Stimulated activated CD8-positive, alpha-beta memory T cell treated with anti-CD3 and anti-CD28 coated beads, Interleukin-15, amount 100 ng/mL, for 48 hours (primary cell): ENCODE measurements at regions not wholly inside any gene's neighbourhood (a gene's known extent, or its start where the extent isn't known, plus 50 kb on each side); places are given as distances from the start of the nearest gene placed in this dataset.

Source experiments
- DNase-seq, 2 donors: peaks; one replicate each; pipeline ENCODE4 v3.0.0-alpha.2; 2020; ENCODE audit warnings: low read depth in 2 of 2

DNA sequence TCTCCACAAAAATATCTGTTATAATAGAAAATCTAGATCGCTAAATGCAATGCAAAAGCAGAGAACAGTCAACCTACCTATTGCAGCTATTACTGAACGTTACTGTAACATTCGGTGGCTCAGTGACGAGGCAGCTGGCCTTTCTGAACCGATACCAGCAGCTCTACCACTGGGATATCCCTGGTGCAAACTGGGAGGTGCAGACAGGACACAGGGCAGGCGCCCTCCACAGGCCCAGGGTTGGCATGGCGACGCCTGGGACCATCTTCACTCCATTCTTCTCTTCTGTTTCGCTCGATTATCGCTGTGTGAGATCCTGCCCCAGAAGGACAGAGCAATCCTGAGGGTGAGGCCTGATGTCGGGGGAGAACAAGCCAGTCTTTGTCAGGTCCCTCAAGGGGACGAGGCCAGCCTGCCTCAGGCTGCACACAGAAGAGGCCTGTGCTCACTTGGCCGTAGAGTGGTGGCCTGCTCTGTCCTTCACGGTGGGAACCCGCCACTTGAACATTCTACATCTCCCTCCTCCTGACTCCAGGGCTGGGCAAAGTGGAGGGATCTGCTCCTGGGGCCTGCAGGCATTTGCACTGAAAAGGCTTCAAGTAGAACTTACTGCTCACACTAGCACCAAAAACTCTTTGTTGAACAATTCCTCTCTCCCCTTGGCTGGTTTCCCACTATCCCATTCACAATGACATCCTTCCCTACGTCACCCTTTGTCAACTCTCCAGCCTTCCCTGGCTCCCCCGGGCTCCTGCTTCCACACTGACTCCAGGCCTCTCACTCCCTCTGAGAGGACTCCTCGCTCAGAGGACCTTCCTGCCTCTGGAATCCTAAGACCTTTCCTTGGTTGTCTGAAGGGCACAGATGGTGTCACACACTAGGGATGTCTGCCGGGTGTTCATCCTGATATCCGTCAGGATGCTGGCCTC is 49.7 kb downstream of the CYRIA start:
- no peak for DNase-seq

DNA sequence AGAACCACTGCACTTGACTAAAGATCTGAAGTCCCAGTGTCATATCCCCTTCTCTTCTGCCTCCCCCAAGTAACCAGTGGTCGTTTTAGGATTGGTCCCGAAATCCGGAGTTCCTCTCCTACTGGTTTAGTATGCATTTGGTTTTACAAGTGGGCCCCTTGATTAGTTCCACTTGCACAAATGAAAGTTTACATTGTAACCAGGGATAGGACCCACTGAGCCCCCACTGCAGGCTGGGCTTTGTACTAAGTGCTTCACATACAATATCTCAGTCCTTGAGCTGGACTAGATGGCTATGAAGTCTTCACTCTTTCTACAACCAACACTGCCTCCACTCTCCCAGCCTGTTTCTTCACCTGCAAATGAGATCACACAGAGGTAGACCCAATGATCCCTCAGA is 50.4 kb downstream of the CYRIA start:
- DNase-seq: no peak

DNA sequence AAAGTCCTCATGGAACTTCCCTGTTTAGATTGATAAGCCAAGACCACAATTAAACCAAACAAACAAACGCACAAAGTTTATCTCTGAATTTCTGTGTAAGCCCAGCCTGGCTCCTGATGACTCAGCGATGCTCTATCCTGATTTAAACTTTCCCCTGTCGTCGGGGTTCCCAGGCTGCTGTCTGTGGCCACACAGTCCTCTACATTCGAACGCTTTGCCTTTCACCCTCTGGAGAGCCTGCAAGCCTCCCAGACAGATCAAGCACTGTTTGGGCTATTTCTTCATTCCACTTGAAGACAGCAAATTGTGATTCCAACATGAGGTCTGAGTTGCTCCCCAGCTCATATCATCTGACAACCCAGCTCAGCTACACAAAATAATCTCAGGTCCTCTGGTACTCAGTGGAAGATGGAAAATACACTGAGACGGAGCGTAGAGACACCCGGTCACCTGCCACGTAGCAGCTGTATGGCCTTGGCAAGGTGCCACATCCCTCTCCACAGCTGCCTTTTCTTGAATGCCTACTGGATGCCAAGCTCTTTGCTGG is 51.2 kb downstream of the CYRIA start:
- DNase-seq: no peak

DNA sequence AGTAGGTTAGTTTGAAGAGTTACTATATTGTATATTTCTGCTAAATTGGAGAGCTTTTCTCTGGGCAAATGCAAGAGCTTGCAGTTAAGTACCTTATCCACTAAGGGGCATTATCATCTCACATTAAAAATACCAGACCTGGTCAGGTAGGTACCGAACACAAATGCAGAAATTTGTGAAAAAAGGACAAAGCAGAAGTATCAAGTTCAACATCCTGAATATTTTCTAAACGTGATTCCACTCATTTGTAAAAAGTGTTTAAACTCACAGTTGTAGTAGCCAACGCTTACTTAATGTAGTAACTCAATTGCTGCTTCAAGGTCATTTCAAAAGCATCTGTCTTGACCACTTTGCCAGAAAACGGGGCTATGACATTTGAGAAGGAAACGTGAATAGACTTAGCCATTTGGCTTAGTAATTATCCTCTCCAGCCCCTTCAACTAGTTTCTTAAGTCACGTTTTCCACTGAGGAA is 52.1 kb downstream of the CYRIA start:
- no peak for DNase-seq

DNA sequence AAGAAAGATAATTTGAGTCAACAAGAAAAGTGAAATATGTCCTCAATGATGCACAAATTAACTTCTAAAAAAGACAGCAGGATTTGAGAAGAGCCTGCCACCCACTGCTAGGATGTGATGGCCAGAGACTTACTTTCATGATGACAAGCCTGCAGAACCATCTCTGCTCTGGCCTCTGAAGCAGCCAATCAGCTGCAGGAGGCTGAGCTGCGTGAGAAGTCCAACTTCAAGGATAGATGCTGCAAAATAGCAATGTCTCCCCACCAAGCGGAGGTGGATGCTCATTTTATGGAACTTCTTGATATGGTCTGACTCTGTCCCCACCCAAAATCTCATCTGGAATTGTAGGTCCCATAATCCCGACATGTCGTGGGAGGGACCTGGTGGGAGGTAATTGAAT is 53.1 kb downstream of the CYRIA start:
- no peak for DNase-seq

DNA sequence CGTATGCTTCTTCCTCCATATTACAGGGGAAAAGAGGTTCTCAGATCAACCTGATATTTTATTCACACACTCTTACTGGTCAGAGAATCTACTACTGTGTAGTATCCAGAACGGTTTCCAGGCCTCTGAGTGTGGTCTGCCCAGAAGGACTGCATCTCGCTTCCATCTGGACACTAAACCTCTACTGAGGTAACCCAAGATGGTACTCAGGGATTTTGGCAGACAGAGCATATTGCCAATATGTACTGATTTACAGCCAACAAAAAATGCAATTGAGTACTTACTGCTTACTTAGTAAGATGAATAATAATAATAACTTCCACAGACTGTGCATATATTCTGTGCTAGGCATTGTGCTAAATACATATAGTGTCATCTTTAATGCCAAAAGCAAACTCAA is 55.8 kb downstream of the CYRIA start:
- no peak for DNase-seq

DNA sequence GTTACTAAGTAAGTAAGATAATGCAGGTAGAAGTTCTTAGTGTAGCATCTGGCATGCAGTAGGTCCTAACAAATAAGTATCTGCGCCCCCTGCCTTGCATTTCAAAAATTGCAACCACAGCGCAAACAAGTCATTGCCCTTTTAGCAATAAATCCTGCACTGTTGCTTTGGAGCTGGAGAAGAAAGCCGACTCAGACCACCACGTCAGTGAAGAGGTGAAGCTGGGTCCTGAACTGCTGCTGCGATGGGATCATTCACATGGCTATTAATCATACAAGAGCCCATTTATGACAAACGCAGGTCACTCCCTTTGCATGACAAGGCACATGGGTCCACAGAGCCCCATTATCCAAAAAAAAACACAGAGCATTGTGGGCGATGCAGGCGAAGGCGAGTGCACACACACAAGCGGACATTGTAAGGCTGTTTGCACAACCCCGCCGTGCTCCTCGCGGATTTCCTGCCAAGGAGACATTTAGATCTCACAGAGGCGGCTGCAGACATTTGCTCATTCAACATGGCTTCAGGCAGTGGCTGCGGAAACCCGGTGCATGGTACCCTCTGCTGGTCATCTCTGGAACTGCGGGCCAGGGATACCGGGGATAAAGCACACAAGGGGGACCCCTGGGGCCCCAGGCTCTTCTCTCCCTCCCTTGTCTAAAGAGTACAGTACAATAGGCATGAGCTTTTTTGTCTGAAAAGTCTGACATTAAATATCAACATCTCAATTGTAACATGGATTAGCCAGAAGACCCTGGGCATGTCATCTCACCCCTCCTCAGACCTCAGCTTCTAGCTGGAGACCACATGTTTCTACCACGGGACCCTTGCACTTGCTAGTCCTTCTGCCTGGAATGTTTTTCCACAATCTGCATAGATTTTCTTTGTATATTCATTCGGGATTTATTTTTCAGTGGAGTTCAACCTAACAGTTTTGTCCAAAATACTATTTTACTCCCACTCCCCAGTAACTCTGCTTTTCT is 56.7 kb downstream of the CYRIA start:
- peak; percentile 71 to 73 for DNase-seq

DNA sequence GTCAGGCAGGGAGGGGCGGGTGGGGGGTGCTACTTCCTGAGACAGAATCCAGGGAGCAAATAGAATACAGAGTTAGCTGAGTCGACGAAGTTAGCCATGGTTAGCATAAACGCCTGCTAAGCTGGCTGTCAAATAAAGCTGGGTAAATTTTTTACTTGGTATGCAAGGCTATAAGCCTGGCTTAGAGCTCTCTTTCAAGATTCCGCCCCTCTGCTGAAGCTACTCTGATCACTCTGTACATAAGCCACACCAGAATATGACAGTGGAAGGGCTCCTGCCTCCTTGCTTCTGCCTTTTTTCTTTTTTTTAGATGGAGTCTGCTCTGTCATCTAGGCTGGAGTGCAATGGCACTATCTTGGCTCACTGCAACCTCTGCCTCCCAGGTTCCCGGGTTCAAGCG is 58.3 kb downstream of the CYRIA start:
- no peak for DNase-seq

DNA sequence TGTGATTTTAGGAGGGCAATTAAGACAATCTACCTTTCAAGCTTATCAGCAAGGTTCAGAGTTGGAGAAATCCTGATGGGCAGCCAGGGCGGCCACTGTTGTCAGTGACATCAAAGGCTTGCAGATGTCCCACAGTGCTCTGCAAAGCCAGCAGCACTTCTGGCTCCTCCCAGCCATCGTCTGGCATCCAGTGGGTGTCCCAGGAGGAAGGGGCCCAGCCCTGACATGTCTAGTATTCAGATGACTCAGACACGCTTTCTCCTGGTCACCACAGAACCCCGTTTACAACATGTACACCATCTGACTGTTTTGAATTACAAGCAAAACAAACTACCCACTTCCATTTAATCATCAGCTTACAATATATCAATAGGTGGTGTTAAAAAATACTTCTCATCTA is 61.4 kb downstream of the CYRIA start:
- no peak for DNase-seq

DNA sequence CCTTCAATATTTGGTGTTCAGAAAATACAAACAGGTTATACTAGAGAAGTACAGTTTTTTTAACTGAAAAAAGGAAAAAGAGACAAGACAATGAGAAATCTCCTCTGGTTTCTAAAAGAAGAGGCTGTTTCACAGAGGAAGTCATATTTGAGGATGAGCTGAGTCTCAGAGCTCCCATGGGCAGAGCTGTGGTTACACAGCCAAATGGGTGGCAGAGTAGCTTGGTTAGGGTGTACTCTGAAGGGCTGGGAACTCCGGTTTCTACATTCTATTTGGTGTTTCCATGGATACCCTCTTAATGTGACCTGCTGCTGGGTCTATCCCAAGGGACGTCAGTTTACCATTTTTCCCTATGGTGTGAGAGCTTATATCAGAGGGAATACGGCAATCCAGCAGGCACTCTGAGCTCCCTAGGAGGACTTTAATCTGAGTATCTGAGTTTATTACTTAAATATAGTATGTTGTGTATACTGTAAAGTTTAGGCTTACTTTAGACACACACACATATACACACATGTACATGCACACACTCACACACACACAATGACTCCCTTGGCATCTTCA is 74.2 kb downstream of the CYRIA start:
- no peak for DNase-seq

DNA sequence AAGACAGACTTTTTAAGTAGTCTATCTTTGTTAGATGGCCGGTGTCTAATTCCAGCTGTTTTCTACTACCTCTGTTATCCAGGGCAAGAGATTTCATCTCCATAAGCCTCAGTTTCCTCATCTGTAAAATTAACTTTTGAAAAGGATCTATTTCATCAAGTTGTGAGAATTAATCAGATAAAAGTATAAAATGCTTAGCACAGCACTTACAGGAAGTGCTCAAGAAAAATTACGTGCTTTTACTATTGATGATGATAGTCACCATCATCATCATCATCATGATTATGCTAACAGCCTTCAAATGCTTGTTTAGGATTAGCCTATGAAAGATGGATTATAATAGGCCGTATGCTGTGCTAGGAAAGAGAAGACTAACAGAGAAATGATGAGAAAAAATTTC is 76.2 kb downstream of the CYRIA start:
- DNase-seq: no peak

DNA sequence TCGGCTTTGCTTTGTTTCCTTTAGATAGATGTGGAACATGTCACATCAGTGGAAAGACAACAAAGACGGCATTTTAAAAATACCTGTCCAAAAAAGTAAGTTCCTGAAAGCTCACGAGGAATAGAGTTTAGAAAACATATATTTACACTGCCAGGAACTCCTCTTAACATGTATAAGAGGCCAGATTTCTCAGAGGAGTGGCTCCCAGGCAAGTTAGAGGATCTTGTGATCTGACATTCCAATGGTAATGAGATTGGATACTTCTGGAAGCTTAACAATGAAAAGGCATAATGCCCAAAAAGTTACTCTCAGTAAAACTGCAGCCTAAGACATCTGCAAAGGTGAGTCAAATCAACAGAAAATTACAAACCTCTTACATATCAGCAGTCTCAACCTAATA is 77.1 kb downstream of the CYRIA start:
- DNase-seq: no peak

DNA sequence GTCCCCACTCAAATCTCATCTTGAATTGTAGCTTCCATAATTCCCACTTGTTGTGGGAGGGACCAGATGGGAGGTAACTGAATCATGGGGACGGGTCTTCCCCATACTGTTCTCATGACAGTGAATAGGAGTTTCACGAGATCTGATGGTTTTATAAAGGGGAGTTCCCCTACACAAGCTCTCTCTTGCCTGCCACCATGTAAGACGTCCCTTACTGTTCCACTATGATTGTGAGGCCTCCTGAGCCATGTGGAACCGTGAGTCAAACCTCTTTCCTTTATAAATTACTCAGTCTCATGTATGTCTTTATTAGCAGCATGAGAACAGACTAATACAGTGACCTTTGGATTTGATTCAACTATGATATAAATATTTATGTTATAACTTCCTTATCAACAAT is 78.0 kb downstream of the CYRIA start:
- no peak for DNase-seq

DNA sequence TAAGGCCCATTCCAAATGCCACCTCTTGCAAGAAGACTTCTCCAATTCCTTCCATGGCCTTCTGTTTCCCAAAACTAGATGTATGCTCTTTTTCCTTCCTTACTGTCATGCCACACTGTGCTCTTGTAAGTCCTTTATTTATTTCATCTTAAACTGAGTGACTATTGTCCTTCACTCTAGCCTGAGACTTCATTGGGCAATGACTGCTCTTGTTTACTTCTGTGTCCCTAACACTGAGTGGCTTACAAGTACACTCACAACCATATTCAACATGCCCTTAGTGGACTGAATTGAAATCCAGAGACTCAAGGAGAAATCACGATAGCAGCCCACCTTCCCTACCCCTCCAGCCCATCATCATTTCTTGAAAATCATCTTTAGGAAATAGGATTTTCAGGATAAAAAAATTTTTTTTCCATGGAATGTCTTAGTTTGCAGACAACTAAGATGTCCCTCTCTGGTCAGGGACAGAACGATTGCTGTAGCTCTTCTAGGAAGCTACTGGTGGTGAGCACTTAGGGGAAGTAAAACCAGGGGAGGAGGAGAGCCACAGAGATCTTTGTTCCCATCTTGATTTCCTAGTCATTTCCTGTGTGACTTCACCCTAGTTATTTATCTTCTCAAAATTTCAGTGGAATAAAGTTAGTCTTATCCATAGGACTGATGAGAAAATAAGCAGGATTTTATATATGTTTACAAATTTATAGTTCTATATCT is 80.7 kb downstream of the CYRIA start:
- DNase-seq: no peak

DNA sequence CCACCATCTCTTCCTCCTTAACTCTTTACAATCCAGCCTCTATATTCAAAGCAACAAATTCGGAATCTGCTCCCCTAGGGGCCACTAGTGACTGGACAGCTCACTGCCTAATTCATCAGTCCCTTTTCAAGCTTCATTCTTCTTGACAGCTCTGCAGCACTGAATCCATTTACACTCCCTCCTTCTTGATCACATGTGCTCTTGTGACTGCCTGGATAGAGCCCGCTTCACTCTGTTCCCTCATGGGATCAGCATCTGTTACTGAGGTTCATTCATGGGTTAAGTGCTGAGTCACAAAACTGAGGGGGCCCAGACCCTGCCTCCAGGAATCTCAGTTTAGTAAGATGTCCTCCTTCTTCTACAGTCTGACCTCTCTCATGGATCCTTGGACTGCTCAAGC is 81.5 kb downstream of the CYRIA start:
- no peak for DNase-seq

DNA sequence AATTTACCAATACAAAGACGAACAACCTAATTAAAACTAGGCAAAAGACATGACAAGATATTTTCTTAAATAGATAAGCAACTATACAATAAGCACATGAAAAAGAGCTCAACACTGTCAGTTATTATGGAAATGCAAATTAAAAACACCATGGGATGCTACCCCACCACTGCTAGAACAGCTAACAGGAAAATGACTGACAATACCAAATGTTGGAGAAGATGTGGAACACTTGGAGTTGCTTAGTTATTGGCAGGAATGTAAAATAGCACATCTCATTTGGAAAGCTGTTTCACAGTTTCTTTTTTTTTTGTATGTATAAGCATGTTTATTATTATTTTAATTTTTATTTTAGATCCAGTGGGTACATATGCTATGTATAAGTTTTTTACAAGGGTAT is 84.4 kb downstream of the CYRIA start:
- no peak for DNase-seq

DNA sequence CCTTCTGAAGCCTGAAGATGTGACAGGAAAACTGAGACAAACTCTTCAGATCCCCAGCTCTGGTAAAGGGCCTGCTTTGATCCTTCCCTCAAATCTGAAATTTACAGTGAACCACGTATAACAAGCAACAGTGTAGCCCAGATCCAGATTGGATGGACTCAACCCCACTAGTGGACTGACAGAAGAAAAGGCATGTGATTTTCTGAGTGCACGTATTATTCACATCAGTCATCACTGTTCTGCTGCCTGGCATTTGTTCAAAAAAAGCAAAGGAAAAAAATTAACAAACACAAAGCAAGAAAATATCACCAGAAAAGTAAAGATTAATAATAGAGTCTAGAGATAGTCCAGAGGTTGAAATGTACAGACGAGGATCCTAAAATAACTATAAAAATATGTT is 87.6 kb downstream of the CYRIA start:
- no peak for DNase-seq

DNA sequence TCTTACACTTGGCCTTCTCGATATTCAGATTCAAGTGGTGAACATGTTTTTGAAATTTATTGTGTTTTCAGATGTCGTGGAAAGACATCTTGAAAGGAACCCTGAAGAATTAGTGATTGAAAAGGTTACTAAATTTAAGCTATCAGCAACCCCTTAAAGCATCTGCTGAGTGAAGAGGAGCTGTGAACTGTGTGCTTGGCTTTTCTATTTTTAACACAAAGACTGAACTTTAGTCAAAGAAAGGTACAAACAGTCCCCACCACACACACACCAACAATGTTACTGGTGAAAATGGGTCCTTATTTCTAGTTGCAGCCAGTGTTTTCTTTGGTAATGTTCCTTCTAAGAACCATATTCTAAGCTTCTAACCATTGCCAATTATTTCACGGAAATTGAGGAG is 95.1 kb downstream of the CYRIA start:
- no peak for DNase-seq

DNA sequence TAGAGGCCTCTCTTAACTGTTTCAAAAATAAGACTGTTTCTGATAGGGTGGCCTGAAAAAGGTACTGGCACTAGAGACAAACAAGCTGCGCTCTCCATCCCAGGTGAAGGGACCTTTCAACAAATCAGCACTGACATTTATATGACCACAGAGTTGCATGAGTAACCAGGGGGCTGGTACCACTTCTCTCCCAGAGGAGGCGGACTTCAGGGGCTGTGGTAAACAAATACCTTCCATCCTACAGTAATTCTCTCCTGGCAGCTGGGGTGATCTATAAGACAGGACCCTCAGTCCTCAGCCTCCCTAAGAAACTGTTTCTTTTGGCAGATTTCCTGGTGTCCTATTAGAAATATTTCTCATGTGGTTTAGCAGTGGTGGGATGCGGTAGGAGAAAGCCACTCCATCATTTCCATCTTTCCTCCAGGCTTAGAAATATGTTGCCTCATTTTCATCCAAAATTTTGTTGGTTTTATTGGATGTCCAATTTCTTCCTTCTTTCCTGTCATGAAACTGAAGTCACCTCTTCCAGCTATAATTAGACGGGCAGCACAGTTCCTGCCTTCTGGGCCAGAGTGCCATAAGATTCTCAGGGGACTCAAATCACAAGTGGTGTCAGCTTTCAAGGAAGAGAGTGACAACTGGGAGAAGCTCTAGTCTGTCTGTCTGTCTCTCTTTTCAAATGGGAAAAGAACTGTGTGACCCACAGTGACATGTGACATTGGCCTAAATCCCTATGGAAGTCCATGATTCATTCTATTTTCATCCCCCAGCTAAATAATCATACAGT is 96.4 kb downstream of the CYRIA start:
- DNase-seq: no peak

DNA sequence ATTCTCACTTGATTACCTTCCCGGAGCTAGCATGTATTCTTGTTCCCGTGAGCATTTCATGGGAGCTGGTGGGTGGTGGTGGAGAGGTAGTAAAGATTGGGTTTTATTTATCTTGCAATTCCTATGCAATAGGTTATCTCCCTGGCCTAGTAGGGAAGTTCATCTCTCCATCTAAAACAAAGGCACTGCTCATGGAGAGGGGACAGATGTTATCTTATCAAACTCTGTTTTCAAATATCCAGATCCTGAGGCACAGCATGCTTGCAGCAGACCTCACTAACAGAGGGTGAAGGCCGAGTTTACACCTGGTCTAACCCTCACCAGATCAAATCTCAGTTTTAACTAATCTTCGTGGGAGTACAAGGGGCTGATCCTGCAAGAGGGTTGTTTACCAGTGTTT is 98.9 kb downstream of the CYRIA start:
- no peak for DNase-seq

DNA sequence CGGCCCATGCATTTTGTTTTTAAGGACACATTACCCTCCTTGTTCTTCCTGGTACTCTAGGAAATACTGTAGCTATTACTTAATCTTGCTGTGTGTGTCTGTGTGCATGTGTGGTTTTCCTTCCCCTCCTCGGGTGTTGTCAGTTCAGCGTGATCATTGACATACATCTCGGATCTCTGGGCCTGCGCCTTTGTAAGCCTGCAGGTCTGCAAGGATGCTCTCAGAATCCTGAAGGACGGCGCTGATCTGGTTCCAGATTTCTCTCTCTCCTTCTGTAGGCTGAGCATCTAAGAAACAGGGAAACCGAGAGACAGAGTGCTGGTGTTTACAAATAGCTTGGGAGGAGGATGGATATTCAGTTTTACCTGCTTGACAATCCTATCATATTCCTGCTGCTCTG is 100.2 kb downstream of the CYRIA start:
- no peak for DNase-seq
